OCI-LY3 (cell line): ENCODE measurements at regions not wholly inside any gene's neighbourhood (a gene's known extent, or its start where the extent isn't known, plus 50 kb on each side); places are given as distances from the start of the nearest gene placed in this dataset.

ENCODE experiments used
- H2AFZ ChIP-seq: fragments of 200-600, 300-600 bp; shearing (Covaris generic); 2 replicates; pipeline ENCODE4 v1.6.0; 2014; ENCODE audit warnings: antibody characterized with exemption, low read depth, low read length
- H3K27ac ChIP-seq: fragments of 200-600, 300-600 bp; sonication (generic); 2 replicates; pipeline ENCODE4 v1.5.1; 2014; ENCODE audit warnings: mild to moderate bottlenecking, low read length, moderate library complexity, mixed read lengths
- H3K27me3 ChIP-seq: fragments of 200-600, 300-600 bp; sonication (generic); 2 replicates; pipeline ENCODE4 v1.6.1; 2014; ENCODE audit warnings: low read depth, low read length, mixed read lengths
- H3K36me3 ChIP-seq: fragments of 200-600, 300-600 bp; sonication (generic); replicated peaks from 2 replicates; pipeline ENCODE3; 2014; ENCODE audit warnings: low read depth, low read length, mixed read lengths
- H3K4me1 ChIP-seq: fragments of 300-600, 200-600 bp; sonication (generic); 2 replicates; pipeline ENCODE4 v1.6.1; 2014; ENCODE audit warnings: low read length, mixed read lengths
- H3K4me2 ChIP-seq: fragments of 200-600, 300-600 bp; sonication (generic); 2 replicates; pipeline ENCODE4 v1.6.1; 2014; ENCODE audit warnings: low read length, mixed read lengths
- H3K4me3 ChIP-seq: fragments of 300-600, 200-600 bp; sonication (generic); 2 replicates; pipeline ENCODE4 v1.5.1; 2014; ENCODE audit warnings: antibody characterized with exemption, mild to moderate bottlenecking, low read length, moderate library complexity
- H3K79me2 ChIP-seq: fragments of 300-600, 200-600 bp; shearing (Covaris generic); 2 replicates; pipeline ENCODE4 v1.6.1; 2014; ENCODE audit warnings: mild to moderate bottlenecking, low read length, mixed read lengths
- H3K9ac ChIP-seq: fragments of 300-600, 200-600 bp; shearing (Covaris generic); 2 replicates; pipeline ENCODE4 v1.6.0; 2014; ENCODE audit warnings: mild to moderate bottlenecking, low read length, moderate library complexity
- H3K9me3 ChIP-seq: fragments of 200-600, 300-600 bp; shearing (Covaris generic); 2 replicates; pipeline ENCODE4 v1.6.1; 2014; ENCODE audit warnings: low read length, mixed read lengths; ENCODE audit not compliant: insufficient read depth
- H4K20me1 ChIP-seq: fragments of 200-600, 300-600 bp; sonication (generic); 2 replicates; pipeline ENCODE4 v1.6.1; 2016; ENCODE audit warnings: low read length, mixed read lengths; ENCODE audit not compliant: insufficient read depth
- CTCF ChIP-seq: fragments of 200-600, 300-600 bp; sonication (generic); IDR thresholded peaks from 2 replicates; pipeline ENCODE4 v1.5.1; 2014; ENCODE audit warnings: antibody characterized with exemption, low read length, low read depth
- EZH2phosphoT487 ChIP-seq: fragments of 200-600 bp; shearing (Covaris generic); IDR thresholded peaks from 2 replicates; pipeline ENCODE4 v1.6.1; 2018; ENCODE audit warnings: antibody characterized with exemption, mixed run types, low read depth

- TF ChIP-seq CTCF (no peak), EZH2phosphoT487 (no peak)
- no peak overlapping the region for H3K4me3 ChIP-seq
- no peaks in the 10 kb centered on the region for H4K20me1 ChIP-seq
- no peak overlapping the region for H3K4me2 ChIP-seq
- no peak overlapping the region for H3K9ac ChIP-seq
- H3K4me1 ChIP-seq: no peaks in the 10 kb centered on the region
- H2AFZ ChIP-seq: no peak overlapping the region
- peaks cover 12% of the 10 kb centered on the region; the same call in 1 of the 2 replicates for H3K27me3 ChIP-seq
- H3K27ac ChIP-seq: no peak overlapping the region
- no peaks in the 10 kb centered on the region for H3K79me2 ChIP-seq
- no peaks in the 10 kb centered on the region for H3K36me3 ChIP-seq
- no peaks in the 10 kb centered on the region for H3K9me3 ChIP-seq
Measured at GRCh38 chr2:118315606-118316005, 227.3 kb downstream of the INSIG2 start.

- no peaks in the 10 kb centered on the region for H4K20me1 ChIP-seq
- no peak overlapping the region for H3K9ac ChIP-seq
- H3K4me3 ChIP-seq: no peak overlapping the region
- no peaks in the 10 kb centered on the region for H3K36me3 ChIP-seq
- H3K9me3 ChIP-seq: no peaks in the 10 kb centered on the region
- no peaks in the 10 kb centered on the region for H3K4me1 ChIP-seq
- no peaks in the 10 kb centered on the region for H3K79me2 ChIP-seq
- no peak overlapping the region for H3K27ac ChIP-seq
- no peak overlapping the region for H3K4me2 ChIP-seq
- TF ChIP-seq EZH2phosphoT487 (no peak), CTCF (no peak)
- no peak overlapping the region for H2AFZ ChIP-seq
- peaks cover 12% of the 10 kb centered on the region; the same call in 1 of the 2 replicates for H3K27me3 ChIP-seq
Measured at GRCh38 chr2:118312969-118313756, 224.9 kb downstream of the INSIG2 start.

- H3K4me2 ChIP-seq: no peak overlapping the region
- no peaks in the 10 kb centered on the region for H3K4me1 ChIP-seq
- H3K9me3 ChIP-seq: no peaks in the 10 kb centered on the region
- H3K36me3 ChIP-seq: no peaks in the 10 kb centered on the region
- H3K4me3 ChIP-seq: no peak overlapping the region
- H3K79me2 ChIP-seq: no peaks in the 10 kb centered on the region
- no peak overlapping the region for H3K9ac ChIP-seq
- TF ChIP-seq EZH2phosphoT487: no peak
- no peak for TF ChIP-seq CTCF
- H3K27me3 ChIP-seq: peaks cover 17% of the 10 kb centered on the region; the same call in 1 of the 2 replicates
- H4K20me1 ChIP-seq: no peaks in the 10 kb centered on the region
- no peak overlapping the region for H2AFZ ChIP-seq
- H3K27ac ChIP-seq: no peak overlapping the region
Measured at GRCh38 chr2:118310681-118311429, 222.6 kb downstream of the INSIG2 start.
